ENCODE measurements at regions not wholly inside any gene's neighbourhood (a gene's known extent, or its start where the extent isn't known, plus 50 kb on each side); places are given as distances from the start of the nearest gene placed in this dataset.

DNA sequence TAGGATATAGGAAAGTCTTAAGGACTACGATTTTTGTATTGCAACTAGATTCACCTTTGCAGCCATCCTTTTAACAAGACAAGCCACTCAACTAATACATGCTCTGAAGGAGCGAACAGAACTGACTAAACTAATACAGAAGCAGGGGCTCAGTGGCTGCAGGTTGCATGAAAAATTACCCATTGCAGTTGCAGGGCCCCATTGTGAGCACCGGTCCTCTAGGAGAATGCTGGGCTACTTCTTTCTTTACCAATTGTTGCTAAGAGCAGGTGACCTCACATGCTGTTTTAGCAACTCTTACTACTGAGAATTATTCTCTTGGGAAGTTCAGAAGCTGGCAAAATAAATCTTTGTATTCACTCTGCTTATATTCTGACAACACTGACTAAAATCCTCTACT, 64.0 kb upstream of the ANKRD1 start:
- TF ChIP-seq EZH2 (IDR thresholded peaks at IDR 0.05; ENCODE audit: low read length, unreplicated experiment) (no peak), CTCF (conservative IDR thresholded peaks at IDR 0.05; ENCODE audit: low read depth, low read length) (no peak)

Data from PC-3 (cell line).